Upper lobe of left lung (tissue), 4 donors: ENCODE measurements at regions not wholly inside any gene's neighbourhood (a gene's known extent, or its start where the extent isn't known, plus 50 kb on each side); places are given as distances from the start of the nearest gene placed in this dataset.

ENCODE experiments used
- CTCF ChIP-seq, 6 experiments: fragments of 450-650 bp in 4 of 6; fragments of 200-600 bp in 2 of 6; sonication (generic) in 2 of 6; IDR thresholded peaks; one replicate each; pipeline ENCODE4 v1.5.1; 2016 to 2019; ENCODE audit warnings: antibody characterized with exemption in 6 of 6
- EP300 ChIP-seq, 4 donors: sonication (generic); formaldehyde crosslinking; IDR thresholded peaks; one replicate each; pipeline ENCODE4 v1.5.1; 2017; ENCODE audit warnings: antibody characterized with exemption in 4 of 4, control low read depth in 2 of 4
- POLR2A ChIP-seq, 4 donors: fragments of 450-650 bp; IDR thresholded peaks; one replicate each; pipeline ENCODE4 v1.5.1; 2016 to 2017; ENCODE audit warnings: antibody characterized with exemption in 4 of 4, mild to moderate bottlenecking in 2 of 4
- POLR2AphosphoS5 ChIP-seq, 2 donors: sonication (generic); formaldehyde crosslinking; IDR thresholded peaks; one replicate each; pipeline ENCODE4 v1.5.1; 2017; ENCODE audit warnings: antibody characterized with exemption in 2 of 2

- peak in 4 of 6 experiments; percentile 15 to 34 (median 27) for TF ChIP-seq CTCF (IDR thresholded peaks at IDR 0.05)
- no peak for TF ChIP-seq POLR2A (IDR thresholded peaks at IDR 0.05)
- no peak for TF ChIP-seq POLR2AphosphoS5 (IDR thresholded peaks at IDR 0.05)
- no peak for TF ChIP-seq EP300 (IDR thresholded peaks at IDR 0.05)
Measured at GRCh38 chr15:94582368-94582767, 351.0 kb downstream of the MCTP2 start.
